HCT116 (cell line): ENCODE measurements at regions not wholly inside any gene's neighbourhood (a gene's known extent, or its start where the extent isn't known, plus 50 kb on each side); places are given as distances from the start of the nearest gene placed in this dataset.

Experiments used
- CBX3 ChIP-seq: IDR thresholded peaks from 2 replicates; pipeline ENCODE4 v1.6.1; 2012; ENCODE audit warnings: low read depth
- CEBPB ChIP-seq: IDR thresholded peaks from 2 replicates; pipeline ENCODE4 v1.6.1; 2012; ENCODE audit warnings: low read depth
- EGR1 ChIP-seq: IDR thresholded peaks from 2 replicates; pipeline ENCODE4 v1.6.1; 2012; ENCODE audit warnings: low read depth
- EZH2 ChIP-seq: fragments of 200-600 bp; sonication (generic); IDR thresholded peaks from 2 replicates; pipeline ENCODE4 v1.6.1; 2017; ENCODE audit warnings: antibody characterized with exemption, mixed run types
- POLR2A ChIP-seq: IDR thresholded peaks from 2 replicates; pipeline ENCODE4 v1.7.0; 2011; ENCODE audit warnings: borderline replicate concordance; ENCODE audit not compliant: insufficient read depth, insufficient read length; ENCODE audit errors: extremely low read depth
- POLR2AphosphoS5 ChIP-seq: IDR thresholded peaks from 2 replicates; pipeline ENCODE4 v1.6.1; 2011; ENCODE audit warnings: mild to moderate bottlenecking, low read depth, low read length, moderate library complexity
- SP1 ChIP-seq: IDR thresholded peaks from 2 replicates; pipeline ENCODE4 v1.6.1; 2012; ENCODE audit warnings: low read depth
- SRF ChIP-seq: IDR thresholded peaks from 2 replicates; pipeline ENCODE4 v1.6.1; 2012; ENCODE audit warnings: low read depth
- TCF7L2 ChIP-seq: IDR thresholded peaks from 2 replicates; pipeline ENCODE4 v1.7.0; 2011; ENCODE audit warnings: borderline replicate concordance, inconsistent platforms; ENCODE audit not compliant: insufficient read depth, insufficient read length; ENCODE audit errors: extremely low read depth
- ZNF274 ChIP-seq: fragments of 200-500 bp; sonication (Bioruptor generic); IDR thresholded peaks from 2 replicates; pipeline ENCODE4 v1.6.1; 2014; ENCODE audit warnings: mild to moderate bottlenecking, low read depth, low read length, inconsistent platforms
- TF ChIP-seq, protein P1 (sequence below), 3 experiments: fragments of 200-600 bp in 1 of 3; sonication (generic) in 1 of 3; IDR thresholded peaks in 2 of 3; conservative IDR thresholded peaks in 1 of 3; 2 replicates each; pipeline ENCODE4 v1.5.1; 2012 to 2017; ENCODE audit warnings: low read depth in 2 of 3, low read length in 2 of 3, antibody characterized with exemption in 1 of 3, borderline replicate concordance in 1 of 3, control low read depth in 1 of 3, mild to moderate bottlenecking in 1 of 3, mixed read lengths in 1 of 3, mixed run types in 1 of 3, moderate library complexity in 1 of 3; ENCODE audit not compliant: insufficient read depth in 1 of 3
- TF ChIP-seq, protein P2 (sequence below): IDR thresholded peaks from 2 replicates; pipeline ENCODE4 v1.6.1; 2011; ENCODE audit warnings: mild to moderate bottlenecking, low read length, moderate library complexity; ENCODE audit not compliant: insufficient replicate concordance; ENCODE audit errors: extremely low read depth
- TF ChIP-seq, protein P3 (sequence below): IDR thresholded peaks from 2 replicates; pipeline ENCODE4 v1.6.1; 2012
- TF ChIP-seq, protein P4 (sequence below): IDR thresholded peaks from 2 replicates; pipeline ENCODE4 v1.6.1; 2012; ENCODE audit warnings: low read depth

DNA sequence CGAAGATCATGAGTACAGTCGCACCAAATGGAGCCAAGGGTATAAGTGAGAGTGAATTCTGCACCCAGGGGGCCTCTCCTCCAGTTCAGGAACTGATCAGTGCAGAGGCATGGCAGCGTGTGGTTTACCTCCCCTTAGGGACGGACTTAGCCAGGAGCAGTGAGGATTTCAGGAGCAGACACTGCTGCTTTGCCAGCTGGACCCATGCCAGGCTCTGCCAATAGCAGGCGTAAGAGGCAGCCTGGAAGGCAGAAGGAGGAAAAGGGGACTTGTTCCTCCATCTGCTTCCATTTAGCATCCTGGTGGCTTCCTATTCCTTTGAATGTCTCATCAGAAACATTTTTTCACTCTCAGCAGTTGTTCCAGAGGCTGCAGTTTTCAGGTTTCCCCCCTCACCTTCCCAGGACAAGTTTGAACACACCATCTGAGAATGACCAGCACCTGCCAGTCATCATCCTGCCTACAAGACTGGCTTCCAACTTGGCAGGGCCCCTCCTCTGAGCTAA is 137.0 kb upstream of the LMNTD1 start:
- TF ChIP-seq, protein P1, sequence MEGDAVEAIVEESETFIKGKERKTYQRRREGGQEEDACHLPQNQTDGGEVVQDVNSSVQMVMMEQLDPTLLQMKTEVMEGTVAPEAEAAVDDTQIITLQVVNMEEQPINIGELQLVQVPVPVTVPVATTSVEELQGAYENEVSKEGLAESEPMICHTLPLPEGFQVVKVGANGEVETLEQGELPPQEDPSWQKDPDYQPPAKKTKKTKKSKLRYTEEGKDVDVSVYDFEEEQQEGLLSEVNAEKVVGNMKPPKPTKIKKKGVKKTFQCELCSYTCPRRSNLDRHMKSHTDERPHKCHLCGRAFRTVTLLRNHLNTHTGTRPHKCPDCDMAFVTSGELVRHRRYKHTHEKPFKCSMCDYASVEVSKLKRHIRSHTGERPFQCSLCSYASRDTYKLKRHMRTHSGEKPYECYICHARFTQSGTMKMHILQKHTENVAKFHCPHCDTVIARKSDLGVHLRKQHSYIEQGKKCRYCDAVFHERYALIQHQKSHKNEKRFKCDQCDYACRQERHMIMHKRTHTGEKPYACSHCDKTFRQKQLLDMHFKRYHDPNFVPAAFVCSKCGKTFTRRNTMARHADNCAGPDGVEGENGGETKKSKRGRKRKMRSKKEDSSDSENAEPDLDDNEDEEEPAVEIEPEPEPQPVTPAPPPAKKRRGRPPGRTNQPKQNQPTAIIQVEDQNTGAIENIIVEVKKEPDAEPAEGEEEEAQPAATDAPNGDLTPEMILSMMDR (IDR thresholded peaks at IDR 0.05 in 2 of 3, conservative IDR thresholded peaks at IDR 0.05 in 1 of 3; ENCODE audit: borderline replicate concordance in 1 of 3, insufficient read depth in 1 of 3, low read depth in 2 of 3, low read length in 2 of 3): no peak
- TF ChIP-seq CBX3: no peak
- no peak for TF ChIP-seq POLR2AphosphoS5
- TF ChIP-seq EZH2: no peak
- TF ChIP-seq, protein P2, sequence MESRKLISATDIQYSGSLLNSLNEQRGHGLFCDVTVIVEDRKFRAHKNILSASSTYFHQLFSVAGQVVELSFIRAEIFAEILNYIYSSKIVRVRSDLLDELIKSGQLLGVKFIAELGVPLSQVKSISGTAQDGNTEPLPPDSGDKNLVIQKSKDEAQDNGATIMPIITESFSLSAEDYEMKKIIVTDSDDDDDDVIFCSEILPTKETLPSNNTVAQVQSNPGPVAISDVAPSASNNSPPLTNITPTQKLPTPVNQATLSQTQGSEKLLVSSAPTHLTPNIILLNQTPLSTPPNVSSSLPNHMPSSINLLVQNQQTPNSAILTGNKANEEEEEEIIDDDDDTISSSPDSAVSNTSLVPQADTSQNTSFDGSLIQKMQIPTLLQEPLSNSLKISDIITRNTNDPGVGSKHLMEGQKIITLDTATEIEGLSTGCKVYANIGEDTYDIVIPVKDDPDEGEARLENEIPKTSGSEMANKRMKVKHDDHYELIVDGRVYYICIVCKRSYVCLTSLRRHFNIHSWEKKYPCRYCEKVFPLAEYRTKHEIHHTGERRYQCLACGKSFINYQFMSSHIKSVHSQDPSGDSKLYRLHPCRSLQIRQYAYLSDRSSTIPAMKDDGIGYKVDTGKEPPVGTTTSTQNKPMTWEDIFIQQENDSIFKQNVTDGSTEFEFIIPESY: no peak
- TF ChIP-seq SP1: no peak
- TF ChIP-seq EGR1: no peak
- TF ChIP-seq, protein P3, sequence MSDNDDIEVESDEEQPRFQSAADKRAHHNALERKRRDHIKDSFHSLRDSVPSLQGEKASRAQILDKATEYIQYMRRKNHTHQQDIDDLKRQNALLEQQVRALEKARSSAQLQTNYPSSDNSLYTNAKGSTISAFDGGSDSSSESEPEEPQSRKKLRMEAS: no peak
- TF ChIP-seq, protein P4, sequence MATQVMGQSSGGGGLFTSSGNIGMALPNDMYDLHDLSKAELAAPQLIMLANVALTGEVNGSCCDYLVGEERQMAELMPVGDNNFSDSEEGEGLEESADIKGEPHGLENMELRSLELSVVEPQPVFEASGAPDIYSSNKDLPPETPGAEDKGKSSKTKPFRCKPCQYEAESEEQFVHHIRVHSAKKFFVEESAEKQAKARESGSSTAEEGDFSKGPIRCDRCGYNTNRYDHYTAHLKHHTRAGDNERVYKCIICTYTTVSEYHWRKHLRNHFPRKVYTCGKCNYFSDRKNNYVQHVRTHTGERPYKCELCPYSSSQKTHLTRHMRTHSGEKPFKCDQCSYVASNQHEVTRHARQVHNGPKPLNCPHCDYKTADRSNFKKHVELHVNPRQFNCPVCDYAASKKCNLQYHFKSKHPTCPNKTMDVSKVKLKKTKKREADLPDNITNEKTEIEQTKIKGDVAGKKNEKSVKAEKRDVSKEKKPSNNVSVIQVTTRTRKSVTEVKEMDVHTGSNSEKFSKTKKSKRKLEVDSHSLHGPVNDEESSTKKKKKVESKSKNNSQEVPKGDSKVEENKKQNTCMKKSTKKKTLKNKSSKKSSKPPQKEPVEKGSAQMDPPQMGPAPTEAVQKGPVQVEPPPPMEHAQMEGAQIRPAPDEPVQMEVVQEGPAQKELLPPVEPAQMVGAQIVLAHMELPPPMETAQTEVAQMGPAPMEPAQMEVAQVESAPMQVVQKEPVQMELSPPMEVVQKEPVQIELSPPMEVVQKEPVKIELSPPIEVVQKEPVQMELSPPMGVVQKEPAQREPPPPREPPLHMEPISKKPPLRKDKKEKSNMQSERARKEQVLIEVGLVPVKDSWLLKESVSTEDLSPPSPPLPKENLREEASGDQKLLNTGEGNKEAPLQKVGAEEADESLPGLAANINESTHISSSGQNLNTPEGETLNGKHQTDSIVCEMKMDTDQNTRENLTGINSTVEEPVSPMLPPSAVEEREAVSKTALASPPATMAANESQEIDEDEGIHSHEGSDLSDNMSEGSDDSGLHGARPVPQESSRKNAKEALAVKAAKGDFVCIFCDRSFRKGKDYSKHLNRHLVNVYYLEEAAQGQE: no peak
- TF ChIP-seq POLR2A: no peak
- TF ChIP-seq SRF: no peak
- TF ChIP-seq ZNF274: no peak
- TF ChIP-seq CEBPB: no peak
- no peak for TF ChIP-seq TCF7L2
